ENCODE measurements at regions not wholly inside any gene's neighbourhood (a gene's known extent, or its start where the extent isn't known, plus 50 kb on each side); places are given as distances from the start of the nearest gene placed in this dataset.

DNA sequence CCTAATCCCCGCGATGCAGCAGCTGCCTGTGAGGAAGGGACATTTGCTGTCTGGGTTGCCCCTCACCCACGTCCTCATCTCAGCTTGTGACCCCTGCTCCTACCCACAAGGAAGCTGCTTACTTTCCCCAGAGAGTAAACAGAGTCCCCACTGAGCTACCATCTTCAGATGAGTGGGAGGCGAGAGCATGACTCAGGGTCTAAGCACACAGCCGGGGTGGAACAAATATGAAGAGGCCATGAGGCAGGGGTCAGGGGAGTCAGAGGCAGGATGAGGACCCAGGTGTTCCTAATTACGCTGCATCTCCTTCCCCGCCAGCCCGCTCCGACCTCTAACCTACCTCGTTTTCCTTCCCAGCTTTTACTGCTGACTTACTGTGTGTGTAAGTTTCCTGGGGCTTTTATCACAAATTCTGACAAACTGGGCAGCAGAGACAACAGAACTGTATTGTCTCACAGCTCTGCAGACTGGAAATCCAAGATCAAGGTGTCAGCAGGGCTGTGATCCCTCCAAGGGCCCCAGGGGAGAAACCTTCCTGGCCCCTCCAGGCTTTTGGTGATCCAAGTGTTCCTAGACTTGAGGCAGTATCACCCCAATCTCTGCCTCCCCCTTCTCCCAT is 94.0 kb upstream of the DNAH5 start:
- Histone ChIP-seq H3K4me3 (ENCODE audit: low read depth in 1 of 2, low read length in 2 of 2) (no peak overlapping the region), H3K9ac (ENCODE audit: low read depth in 1 of 2, low read length in 2 of 2) (no peak overlapping the region), H3K27me3 (ENCODE audit: control insufficient read depth in 1 of 2, insufficient read depth in 2 of 2, low read length in 2 of 2) (peaks cover 0 to 3% of the 10 kb centered on the region in 2 donors), H3K27ac (ENCODE audit: low read depth, low read length) (no peak overlapping the region), H3K36me3 (ENCODE audit: control insufficient read depth in 1 of 2, insufficient read depth in 2 of 2, low read length in 2 of 2) (no peaks in the 10 kb centered on the region), H3K9me3 (ENCODE audit: control insufficient read depth in 1 of 2, low read length in 2 of 2) (no peaks in the 10 kb centered on the region), H3K4me1 (ENCODE audit: control insufficient read depth in 1 of 2, insufficient read depth in 2 of 2, low read length in 2 of 2) (peaks cover 3 to 6% of the 10 kb centered on the region in 2 donors)

- H3K9ac ChIP-seq (ENCODE audit: low read depth in 1 of 2, low read length in 2 of 2), result no peak overlapping the region
- H3K36me3 ChIP-seq (ENCODE audit: control insufficient read depth in 1 of 2, insufficient read depth in 2 of 2, low read length in 2 of 2), result no peaks in the 10 kb centered on the region
- no peak overlapping the region for H3K4me3 ChIP-seq (ENCODE audit: low read depth in 1 of 2, low read length in 2 of 2)
- no peak overlapping the region for H3K27ac ChIP-seq (ENCODE audit: low read depth, low read length)
- H3K4me1 ChIP-seq (ENCODE audit: control insufficient read depth in 1 of 2, insufficient read depth in 2 of 2, low read length in 2 of 2), result peaks cover 3 to 6% of the 10 kb centered on the region in 2 donors
- no peaks in the 10 kb centered on the region for H3K9me3 ChIP-seq (ENCODE audit: control insufficient read depth in 1 of 2, low read length in 2 of 2)
- peaks cover 0 to 3% of the 10 kb centered on the region in 2 donors for H3K27me3 ChIP-seq (ENCODE audit: control insufficient read depth in 1 of 2, insufficient read depth in 2 of 2, low read length in 2 of 2)
Observed at GRCh38 chr5:14036947-14037346, 92.5 kb upstream of the DNAH5 start.

- H3K4me3 ChIP-seq (ENCODE audit: low read depth in 1 of 2, low read length in 2 of 2), result no peak overlapping the region
- H3K36me3 ChIP-seq (ENCODE audit: control insufficient read depth in 1 of 2, insufficient read depth in 2 of 2, low read length in 2 of 2), result no peaks in the 10 kb centered on the region
- peaks cover 3 to 6% of the 10 kb centered on the region in 2 donors for H3K4me1 ChIP-seq (ENCODE audit: control insufficient read depth in 1 of 2, insufficient read depth in 2 of 2, low read length in 2 of 2)
- H3K9ac ChIP-seq (ENCODE audit: low read depth in 1 of 2, low read length in 2 of 2), result no peak overlapping the region
- H3K27ac ChIP-seq (ENCODE audit: low read depth, low read length), result no peak overlapping the region
- H3K9me3 ChIP-seq (ENCODE audit: control insufficient read depth in 1 of 2, low read length in 2 of 2), result no peaks in the 10 kb centered on the region
- H3K27me3 ChIP-seq (ENCODE audit: control insufficient read depth in 1 of 2, insufficient read depth in 2 of 2, low read length in 2 of 2), result peaks cover 0 to 3% of the 10 kb centered on the region in 2 donors
Observed at GRCh38 chr5:14036514-14036913, 92.0 kb upstream of the DNAH5 start.

GRCh38 chr5:14035859-14036503 is 91.5 kb upstream of the DNAH5 start:
- peaks cover 3 to 6% of the 10 kb centered on the region in 2 donors for H3K4me1 ChIP-seq (ENCODE audit: control insufficient read depth in 1 of 2, insufficient read depth in 2 of 2, low read length in 2 of 2)
- no peaks in the 10 kb centered on the region for H3K36me3 ChIP-seq (ENCODE audit: control insufficient read depth in 1 of 2, insufficient read depth in 2 of 2, low read length in 2 of 2)
- H3K9ac ChIP-seq (ENCODE audit: low read depth in 1 of 2, low read length in 2 of 2), result no peak overlapping the region
- no peaks in the 10 kb centered on the region for H3K9me3 ChIP-seq (ENCODE audit: control insufficient read depth in 1 of 2, low read length in 2 of 2)
- no peak overlapping the region for H3K27ac ChIP-seq (ENCODE audit: low read depth, low read length)
- H3K4me3 ChIP-seq (ENCODE audit: low read depth in 1 of 2, low read length in 2 of 2), result no peak overlapping the region
- peaks cover 0 to 3% of the 10 kb centered on the region in 2 donors for H3K27me3 ChIP-seq (ENCODE audit: control insufficient read depth in 1 of 2, insufficient read depth in 2 of 2, low read length in 2 of 2)

DNA sequence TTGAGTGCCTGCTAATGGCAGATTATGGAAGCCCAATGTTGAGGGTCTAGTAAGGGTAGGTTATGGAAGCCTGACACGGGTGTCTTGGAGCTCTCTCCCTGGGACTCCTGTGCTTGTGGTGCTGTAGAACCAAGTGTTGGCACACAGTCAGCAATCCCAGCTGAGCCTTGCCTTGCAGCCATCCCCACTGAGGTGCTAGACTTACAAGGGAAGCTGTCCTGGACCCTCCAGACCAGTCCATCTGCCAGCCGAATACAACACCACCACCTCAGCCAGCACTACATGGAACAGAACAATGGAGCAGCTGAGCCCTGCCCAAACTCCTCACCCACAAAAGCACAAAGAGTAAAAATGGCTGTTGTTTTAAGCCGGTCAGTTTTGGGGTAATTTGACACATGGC is 90.5 kb upstream of the DNAH5 start:
- no peak overlapping the region for H3K27ac ChIP-seq (ENCODE audit: low read depth, low read length)

GRCh38 chr5:14032918-14033317 is 88.4 kb upstream of the DNAH5 start:
- H3K27ac ChIP-seq (ENCODE audit: low read depth, low read length), result no peak overlapping the region
- H3K4me1 ChIP-seq (ENCODE audit: control insufficient read depth in 1 of 2, insufficient read depth in 2 of 2, low read length in 2 of 2), result peaks cover 3 to 6% of the 10 kb centered on the region in 2 donors
- H3K27me3 ChIP-seq (ENCODE audit: control insufficient read depth in 1 of 2, insufficient read depth in 2 of 2, low read length in 2 of 2), result no peaks in the 10 kb centered on the region
- H3K9me3 ChIP-seq (ENCODE audit: control insufficient read depth in 1 of 2, low read length in 2 of 2), result no peaks in the 10 kb centered on the region
- no peak overlapping the region for H3K9ac ChIP-seq (ENCODE audit: low read depth in 1 of 2, low read length in 2 of 2)
- H3K4me3 ChIP-seq (ENCODE audit: low read depth in 1 of 2, low read length in 2 of 2), result no peak overlapping the region
- no peaks in the 10 kb centered on the region for H3K36me3 ChIP-seq (ENCODE audit: control insufficient read depth in 1 of 2, insufficient read depth in 2 of 2, low read length in 2 of 2)

More for the DNA sequence above, 90.5 kb upstream of the DNAH5 start:
- H3K36me3 ChIP-seq (ENCODE audit: control insufficient read depth in 1 of 2, insufficient read depth in 2 of 2, low read length in 2 of 2), result no peaks in the 10 kb centered on the region
- H3K9ac ChIP-seq (ENCODE audit: low read depth in 1 of 2, low read length in 2 of 2), result no peak overlapping the region
- no peaks in the 10 kb centered on the region for H3K9me3 ChIP-seq (ENCODE audit: control insufficient read depth in 1 of 2, low read length in 2 of 2)
- peaks cover 0 to 3% of the 10 kb centered on the region in 2 donors for H3K27me3 ChIP-seq (ENCODE audit: control insufficient read depth in 1 of 2, insufficient read depth in 2 of 2, low read length in 2 of 2)
- peaks cover 3 to 6% of the 10 kb centered on the region in 2 donors for H3K4me1 ChIP-seq (ENCODE audit: control insufficient read depth in 1 of 2, insufficient read depth in 2 of 2, low read length in 2 of 2)
- no peak overlapping the region for H3K4me3 ChIP-seq (ENCODE audit: low read depth in 1 of 2, low read length in 2 of 2)

DNA sequence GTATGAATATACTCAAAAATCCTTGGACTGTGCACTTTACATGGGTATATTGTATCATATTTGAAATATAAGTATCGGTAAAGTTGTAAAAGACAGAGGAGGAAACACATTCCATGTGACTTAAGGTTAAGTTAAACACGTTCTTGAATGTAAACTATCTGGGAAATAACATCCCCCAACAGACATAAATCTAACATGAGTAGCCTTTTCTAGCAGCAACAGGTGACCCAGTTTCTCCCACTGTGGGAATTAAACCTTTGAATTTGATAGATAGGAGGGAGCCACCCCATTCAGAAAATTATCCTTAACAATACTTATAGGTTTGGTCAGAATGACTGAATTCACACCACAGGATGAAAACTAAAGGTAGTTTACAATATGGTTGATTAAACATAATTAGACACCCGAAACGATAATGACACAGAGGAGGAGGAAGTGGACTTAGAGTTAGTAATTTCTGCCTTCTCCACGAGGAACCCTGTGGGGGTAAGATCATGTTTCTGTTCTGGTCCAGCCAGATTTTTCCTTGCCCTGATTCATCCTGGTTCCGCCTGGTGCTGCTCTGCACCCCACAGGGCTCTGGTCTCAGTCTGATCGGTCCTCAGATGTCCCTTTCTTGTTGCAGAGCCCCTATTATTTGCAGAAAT is 84.6 kb upstream of the DNAH5 start:
- Histone ChIP-seq H3K4me1 (ENCODE audit: control insufficient read depth in 1 of 2, insufficient read depth in 2 of 2, low read length in 2 of 2) (no peaks in the 10 kb centered on the region), H3K27ac (ENCODE audit: low read depth, low read length) (no peak overlapping the region), H3K4me3 (ENCODE audit: low read depth in 1 of 2, low read length in 2 of 2) (no peak overlapping the region), H3K9me3 (ENCODE audit: control insufficient read depth in 1 of 2, low read length in 2 of 2) (no peaks in the 10 kb centered on the region), H3K9ac (ENCODE audit: low read depth in 1 of 2, low read length in 2 of 2) (no peak overlapping the region), H3K27me3 (ENCODE audit: control insufficient read depth in 1 of 2, insufficient read depth in 2 of 2, low read length in 2 of 2) (no peaks in the 10 kb centered on the region), H3K36me3 (ENCODE audit: control insufficient read depth in 1 of 2, insufficient read depth in 2 of 2, low read length in 2 of 2) (no peaks in the 10 kb centered on the region)

DNA sequence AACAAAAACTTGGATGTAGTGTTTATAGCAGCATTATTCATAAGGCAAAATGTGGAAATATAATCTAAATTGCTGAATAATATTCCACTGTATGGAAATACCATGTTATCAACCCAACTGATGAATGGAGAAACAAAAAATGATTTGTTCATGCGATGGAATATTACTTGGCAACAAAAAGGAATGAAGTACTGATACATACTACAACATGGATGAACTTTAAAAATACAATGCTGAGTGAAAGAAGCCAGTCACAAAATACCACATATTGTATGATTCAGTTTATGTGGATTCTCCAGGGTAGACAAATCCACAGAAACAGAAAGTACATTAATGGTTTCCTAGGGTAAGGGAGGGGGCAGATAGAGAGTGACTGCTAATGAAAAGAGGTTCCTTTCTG is 83.7 kb upstream of the DNAH5 start:
- no peak overlapping the region for H3K4me3 ChIP-seq (ENCODE audit: low read depth in 1 of 2, low read length in 2 of 2)
- no peak overlapping the region for H3K9ac ChIP-seq (ENCODE audit: low read depth in 1 of 2, low read length in 2 of 2)
- H3K27me3 ChIP-seq (ENCODE audit: control insufficient read depth in 1 of 2, insufficient read depth in 2 of 2, low read length in 2 of 2), result no peaks in the 10 kb centered on the region
- H3K9me3 ChIP-seq (ENCODE audit: control insufficient read depth in 1 of 2, low read length in 2 of 2), result no peaks in the 10 kb centered on the region
- no peaks in the 10 kb centered on the region for H3K4me1 ChIP-seq (ENCODE audit: control insufficient read depth in 1 of 2, insufficient read depth in 2 of 2, low read length in 2 of 2)
- H3K36me3 ChIP-seq (ENCODE audit: control insufficient read depth in 1 of 2, insufficient read depth in 2 of 2, low read length in 2 of 2), result no peaks in the 10 kb centered on the region
- no peak overlapping the region for H3K27ac ChIP-seq (ENCODE audit: low read depth, low read length)

- no peak overlapping the region for H3K4me3 ChIP-seq (ENCODE audit: low read depth in 1 of 2, low read length in 2 of 2)
- H3K4me1 ChIP-seq (ENCODE audit: control insufficient read depth in 1 of 2, insufficient read depth in 2 of 2, low read length in 2 of 2), result no peaks in the 10 kb centered on the region
- no peaks in the 10 kb centered on the region for H3K27me3 ChIP-seq (ENCODE audit: control insufficient read depth in 1 of 2, insufficient read depth in 2 of 2, low read length in 2 of 2)
- no peak overlapping the region for H3K9ac ChIP-seq (ENCODE audit: low read depth in 1 of 2, low read length in 2 of 2)
- no peaks in the 10 kb centered on the region for H3K36me3 ChIP-seq (ENCODE audit: control insufficient read depth in 1 of 2, insufficient read depth in 2 of 2, low read length in 2 of 2)
- H3K9me3 ChIP-seq (ENCODE audit: control insufficient read depth in 1 of 2, low read length in 2 of 2), result no peaks in the 10 kb centered on the region
- no peak overlapping the region for H3K27ac ChIP-seq (ENCODE audit: low read depth, low read length)
Observed at GRCh38 chr5:14025569-14026286, 81.2 kb upstream of the DNAH5 start.

DNA sequence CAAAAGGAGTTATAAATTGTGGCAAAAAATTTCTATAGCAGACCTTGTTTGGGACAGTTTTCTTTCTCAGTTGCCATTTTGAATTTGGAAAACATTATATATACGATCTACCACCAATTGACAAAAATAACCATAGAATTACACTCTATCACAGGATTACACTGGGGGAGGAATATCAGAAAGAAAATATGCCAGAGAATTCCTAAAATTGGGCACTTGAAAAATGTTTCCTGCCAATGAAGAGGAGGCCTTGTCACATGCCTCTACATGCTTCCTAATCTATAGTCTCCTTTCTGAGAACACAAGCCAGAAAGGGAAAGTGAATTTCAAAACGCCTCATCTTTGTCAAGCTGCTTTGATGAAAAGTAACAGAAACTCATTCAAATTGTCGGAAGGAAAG is 78.5 kb upstream of the DNAH5 start:
- H3K27ac ChIP-seq (ENCODE audit: low read depth, low read length), result no peak overlapping the region
- H3K4me1 ChIP-seq (ENCODE audit: control insufficient read depth in 1 of 2, insufficient read depth in 2 of 2, low read length in 2 of 2), result no peaks in the 10 kb centered on the region
- H3K4me3 ChIP-seq (ENCODE audit: low read depth in 1 of 2, low read length in 2 of 2), result no peak overlapping the region
- no peaks in the 10 kb centered on the region for H3K9me3 ChIP-seq (ENCODE audit: control insufficient read depth in 1 of 2, low read length in 2 of 2)
- H3K9ac ChIP-seq (ENCODE audit: low read depth in 1 of 2, low read length in 2 of 2), result no peak overlapping the region
- no peaks in the 10 kb centered on the region for H3K36me3 ChIP-seq (ENCODE audit: control insufficient read depth in 1 of 2, insufficient read depth in 2 of 2, low read length in 2 of 2)
- no peaks in the 10 kb centered on the region for H3K27me3 ChIP-seq (ENCODE audit: control insufficient read depth in 1 of 2, insufficient read depth in 2 of 2, low read length in 2 of 2)

Measured in duodenal mucosa (tissue), 2 donors.